ENCODE measurements at regions not wholly inside any gene's neighbourhood (a gene's known extent, or its start where the extent isn't known, plus 50 kb on each side); places are given as distances from the start of the nearest gene placed in this dataset.

GRCh38 chr13:34004676-34005075 lies 186.7 kb downstream of the RFC3 start:
- DNase-seq: no peak

GRCh38 chr13:34006011-34006410 lies 188.1 kb downstream of the RFC3 start:
- no peak for DNase-seq

- DNase-seq: peak; percentile 96
These were observed 193.7 kb downstream of the RFC3 start for GRCh38 chr13:34011552-34012085.

GRCh38 chr13:34012382-34012781 lies 194.4 kb downstream of the RFC3 start:
- no peak for DNase-seq

GRCh38 chr13:34013061-34013460 lies 195.1 kb downstream of the RFC3 start:
- DNase-seq: no peak

- no peak for DNase-seq
These were observed 199.3 kb downstream of the RFC3 start for GRCh38 chr13:34017231-34017630.

GRCh38 chr13:34019870-34020269 lies 201.9 kb downstream of the RFC3 start:
- DNase-seq: no peak

- no peak for DNase-seq
These were observed 202.4 kb downstream of the RFC3 start for GRCh38 chr13:34020388-34020787.

- no peak for DNase-seq
These were observed 203.7 kb downstream of the RFC3 start for GRCh38 chr13:34021619-34022018.

GRCh38 chr13:34025746-34026145 lies 207.8 kb downstream of the RFC3 start:
- no peak for DNase-seq

- no peak for DNase-seq
These were observed 208.4 kb downstream of the RFC3 start for GRCh38 chr13:34026308-34026707.

- DNase-seq: no peak
These were observed 210.8 kb downstream of the RFC3 start for GRCh38 chr13:34028496-34029442.

GRCh38 chr13:34030782-34031181 lies 212.8 kb downstream of the RFC3 start:
- no peak for DNase-seq

- no peak for DNase-seq
These were observed 213.7 kb downstream of the RFC3 start for GRCh38 chr13:34031610-34032009.

GRCh38 chr13:34034411-34034810 lies 216.5 kb downstream of the RFC3 start:
- no peak for DNase-seq

- DNase-seq: no peak
These were observed 217.2 kb downstream of the RFC3 start for GRCh38 chr13:34035178-34035577.

GRCh38 chr13:34035676-34036325 lies 217.9 kb downstream of the RFC3 start:
- peak; percentile 8 for DNase-seq

- no peak for DNase-seq
These were observed 219.9 kb downstream of the RFC3 start for GRCh38 chr13:34037636-34038540.

- DNase-seq: no peak
These were observed 220.7 kb downstream of the RFC3 start for GRCh38 chr13:34038541-34039068.

- DNase-seq: no peak
These were observed 221.7 kb downstream of the RFC3 start for GRCh38 chr13:34039678-34040077.

- DNase-seq: no peak
These were observed 222.9 kb downstream of the RFC3 start for GRCh38 chr13:34040863-34041262.

- no peak for DNase-seq
These were observed 226.1 kb downstream of the RFC3 start for GRCh38 chr13:34044041-34044440.

- DNase-seq: no peak
These were observed 226.7 kb downstream of the RFC3 start for GRCh38 chr13:34044660-34045080.

Measured in NCI-H146 (cell line).